HG02870 (cell line): ENCODE measurements at regions not wholly inside any gene's neighbourhood (a gene's known extent, or its start where the extent isn't known, plus 50 kb on each side); places are given as distances from the start of the nearest gene placed in this dataset.

Experiments used
- ATAC-seq: cut with Tn5 transposase; IDR thresholded peaks from one replicate; pipeline ENCODE4 v1.9.1; 2021; ENCODE audit warnings: mild to moderate bottlenecking, moderate library complexity; ENCODE audit not compliant: unreplicated experiment

- ATAC-seq = no peak
Observed at GRCh38 chr20:39857187-39857586, 831.8 kb downstream of the MAFB start.

- ATAC-seq = no peak
Observed at GRCh38 chr20:39855799-39856198, 833.2 kb downstream of the MAFB start.

DNA sequence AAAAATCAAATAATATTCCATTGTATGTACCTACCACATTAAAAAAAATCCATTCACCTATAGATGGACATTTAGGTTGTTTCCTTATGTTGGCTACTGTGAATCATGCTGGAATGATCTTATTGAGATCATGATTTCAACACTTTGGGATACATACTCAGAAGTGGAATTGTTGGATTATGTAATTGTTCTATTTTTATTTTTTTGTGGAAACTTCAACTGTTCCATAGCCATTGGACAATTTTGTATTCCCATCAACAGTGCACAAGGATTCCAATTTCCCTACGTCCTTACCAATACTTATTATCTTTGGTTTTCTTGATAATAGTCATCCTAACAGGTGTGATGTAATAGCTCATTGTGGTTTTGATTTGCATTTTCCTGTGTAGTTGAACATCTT, 834.0 kb downstream of the MAFB start:
- no peak for ATAC-seq

DNA sequence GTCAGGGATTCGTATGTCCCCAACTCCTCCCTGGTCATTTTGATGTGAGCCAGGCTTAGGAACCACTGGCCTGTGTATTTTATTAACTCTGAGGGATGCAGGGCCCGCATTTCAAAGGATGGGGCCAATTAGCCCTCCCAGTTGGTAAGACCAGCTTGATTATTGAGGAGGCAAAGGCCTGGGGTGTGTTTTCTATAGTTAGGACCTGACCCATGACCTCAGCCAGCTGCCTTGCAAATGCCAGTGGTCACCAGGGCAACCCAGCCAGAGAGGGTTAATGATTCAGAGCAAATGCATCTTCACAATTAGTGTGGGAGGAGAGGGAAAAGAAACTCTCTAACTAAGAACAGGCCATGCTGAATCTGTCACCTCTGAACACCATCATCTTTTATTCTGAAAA, 835.4 kb downstream of the MAFB start:
- no peak for ATAC-seq

- no peak for ATAC-seq
Observed at GRCh38 chr20:39853050-39853449, 836.0 kb downstream of the MAFB start.

DNA sequence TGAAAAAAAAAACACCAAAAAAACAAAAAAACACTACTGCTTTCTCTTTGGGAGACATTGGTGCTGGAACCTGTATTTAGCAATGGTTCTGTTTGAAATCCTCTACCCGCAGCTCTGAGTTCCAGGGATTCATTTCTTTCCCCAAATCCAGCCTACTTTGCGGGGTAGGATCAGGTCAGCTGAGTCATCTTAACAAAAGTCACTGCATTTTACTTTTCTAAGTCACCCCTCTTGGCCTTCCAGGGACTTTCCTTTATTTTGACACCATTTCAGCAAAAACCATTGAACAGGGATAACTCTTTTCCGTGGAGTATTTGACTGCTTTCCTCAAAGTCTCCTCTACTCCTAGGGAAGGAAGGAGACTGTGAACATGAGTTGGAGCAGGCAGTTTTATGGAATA, 837.6 kb downstream of the MAFB start:
- no peak for ATAC-seq

DNA sequence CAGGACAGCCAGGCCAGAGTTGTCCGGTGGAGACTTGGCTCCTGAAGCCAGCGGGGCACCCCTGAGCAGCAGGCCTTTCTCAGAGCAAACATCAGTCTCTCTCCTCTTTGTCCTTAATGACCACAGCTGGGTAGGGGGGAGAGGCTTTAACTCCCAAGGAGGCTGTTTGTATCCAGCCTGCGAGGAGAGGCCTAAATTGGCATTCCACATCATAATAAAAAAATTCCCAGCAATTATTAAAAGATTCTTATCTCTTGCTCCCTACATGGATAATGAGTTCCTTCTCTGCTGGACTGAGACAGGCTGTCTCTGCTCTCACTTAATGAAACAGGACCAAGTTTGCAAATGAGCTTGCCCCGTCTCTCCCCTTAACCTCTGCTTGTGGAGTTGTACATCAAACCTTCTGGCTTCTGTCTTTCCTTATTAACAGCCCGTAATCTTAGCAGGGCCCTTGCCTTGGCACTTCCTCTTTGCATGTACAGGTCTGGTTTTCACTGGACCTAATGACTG, 838.2 kb downstream of the MAFB start:
- no peak for ATAC-seq

DNA sequence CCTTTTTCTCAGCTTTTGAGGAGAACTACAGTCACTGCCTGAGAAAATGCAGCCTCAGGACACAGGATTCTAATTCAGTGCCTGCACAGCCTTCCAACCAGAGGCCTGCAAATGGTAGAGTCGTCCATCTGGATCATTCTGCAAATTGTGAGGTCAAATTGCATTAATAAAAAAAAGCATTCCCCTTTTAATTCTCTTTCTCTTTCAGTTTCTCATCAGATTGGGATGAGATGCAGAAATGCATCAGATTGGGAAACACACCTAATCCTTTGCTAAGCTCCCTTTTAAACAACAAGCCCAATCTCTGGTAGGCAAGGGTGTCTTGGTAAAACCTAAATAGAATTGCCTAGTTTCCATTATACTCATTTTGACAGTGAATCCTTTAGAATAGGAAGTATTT, 838.8 kb downstream of the MAFB start:
- ATAC-seq = no peak

- ATAC-seq = no peak
Observed at GRCh38 chr20:39849664-39850063, 839.4 kb downstream of the MAFB start.

- ATAC-seq = no peak
Observed at GRCh38 chr20:39849171-39849570, 839.9 kb downstream of the MAFB start.

- ATAC-seq = no peak
Observed at GRCh38 chr20:39839399-39840119, 849.5 kb downstream of the MAFB start.

GRCh38 chr20:39837561-39837960, 851.5 kb downstream of the MAFB start:
- ATAC-seq = no peak

DNA sequence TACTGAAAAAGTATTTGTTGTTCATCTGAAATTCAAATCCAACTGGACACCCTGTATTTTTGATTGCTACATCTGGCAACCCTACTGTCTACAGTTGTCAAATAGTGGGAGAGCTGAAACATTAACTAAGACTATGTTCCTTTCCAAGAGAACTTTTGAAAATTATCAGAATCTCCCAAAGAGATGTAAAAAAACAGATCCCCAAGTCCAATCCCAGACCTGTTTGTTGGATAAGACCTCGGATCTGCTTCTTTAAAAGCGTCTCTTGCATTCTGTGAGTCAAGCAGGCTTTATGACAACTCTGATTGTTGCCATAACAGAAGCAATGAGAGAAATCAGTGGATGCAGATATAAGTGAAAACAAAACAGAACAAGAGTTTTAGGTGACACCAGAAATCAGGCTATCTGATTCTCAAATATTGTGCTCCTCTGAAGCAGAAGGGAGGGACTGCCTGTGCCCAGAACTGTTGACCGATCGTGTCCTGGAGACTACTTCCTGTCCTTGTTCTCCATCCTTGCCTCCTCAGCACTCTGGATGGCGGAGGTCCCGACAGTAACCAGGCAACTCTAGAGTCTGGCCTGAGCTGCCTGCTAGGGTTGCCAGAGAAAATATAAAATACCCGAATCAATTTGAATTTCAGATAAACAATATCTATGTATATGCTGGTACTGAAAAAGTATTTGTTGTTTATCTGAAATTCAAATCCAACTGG, 853.8 kb downstream of the MAFB start:
- no peak for ATAC-seq

DNA sequence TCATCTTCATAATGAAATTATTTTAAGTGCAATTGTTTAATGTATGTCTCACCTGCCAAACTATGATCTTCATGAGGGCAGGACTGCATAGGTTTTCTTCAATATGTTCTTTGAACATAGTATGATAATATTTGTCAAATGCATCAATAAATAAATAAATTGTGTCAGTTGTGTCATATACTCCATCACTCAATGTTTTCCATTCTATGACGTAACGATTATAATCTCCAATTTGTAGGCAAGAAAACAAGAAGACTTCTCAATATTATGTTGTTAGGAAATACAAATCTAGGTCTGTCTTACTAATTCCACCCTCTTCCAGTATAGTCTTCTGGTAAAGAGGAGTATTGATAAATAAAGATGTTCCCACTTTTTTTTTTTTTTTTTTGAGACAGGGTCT, 858.1 kb downstream of the MAFB start:
- ATAC-seq = no peak

- ATAC-seq = peak; percentile 86
Observed at GRCh38 chr20:39829661-39830060, 859.4 kb downstream of the MAFB start.

DNA sequence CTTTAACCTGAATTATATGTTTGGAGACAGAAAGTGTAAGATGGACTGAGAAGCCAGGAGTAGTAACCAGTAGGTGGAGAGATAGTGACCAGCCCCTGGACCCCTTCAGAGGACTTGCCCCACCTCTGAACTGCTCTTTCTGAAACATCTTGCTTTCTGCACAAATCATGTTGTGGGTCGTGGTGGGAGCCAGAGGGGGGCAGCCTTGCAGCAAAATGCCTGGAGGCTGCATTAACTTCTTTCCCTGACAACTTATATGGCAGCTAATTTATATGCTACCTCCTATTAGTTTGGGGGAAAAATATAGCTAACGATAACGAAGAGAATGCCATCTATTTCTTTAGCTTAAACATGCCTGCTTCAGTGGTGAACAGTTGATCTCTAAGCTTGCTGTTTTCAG, 859.8 kb downstream of the MAFB start:
- peak; percentile 12 for ATAC-seq

DNA sequence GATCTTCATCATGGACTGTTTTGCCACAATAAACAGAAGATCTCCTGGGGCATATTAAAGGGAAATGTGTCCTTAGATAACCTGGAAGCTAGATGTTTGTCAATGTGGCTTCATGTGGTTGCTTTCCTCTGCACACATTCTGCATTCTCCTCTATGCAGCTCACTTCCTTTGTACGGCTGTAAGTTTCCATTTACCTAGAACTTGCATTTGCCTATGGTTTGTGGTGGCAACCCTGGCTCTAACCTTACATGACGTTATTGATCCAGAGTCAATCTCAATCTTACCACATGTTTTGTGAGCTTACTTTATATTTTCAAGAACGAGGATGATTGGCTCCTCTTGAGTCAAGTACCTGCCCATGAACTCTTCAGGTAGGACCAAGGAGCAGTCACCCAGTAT, 863.1 kb downstream of the MAFB start:
- ATAC-seq = peak; percentile 53

GRCh38 chr20:39825524-39825923, 863.4 kb downstream of the DHX35 start:
- ATAC-seq = no peak

- ATAC-seq = no peak
Observed at GRCh38 chr20:39823224-39823623, 861.1 kb downstream of the DHX35 start.

DNA sequence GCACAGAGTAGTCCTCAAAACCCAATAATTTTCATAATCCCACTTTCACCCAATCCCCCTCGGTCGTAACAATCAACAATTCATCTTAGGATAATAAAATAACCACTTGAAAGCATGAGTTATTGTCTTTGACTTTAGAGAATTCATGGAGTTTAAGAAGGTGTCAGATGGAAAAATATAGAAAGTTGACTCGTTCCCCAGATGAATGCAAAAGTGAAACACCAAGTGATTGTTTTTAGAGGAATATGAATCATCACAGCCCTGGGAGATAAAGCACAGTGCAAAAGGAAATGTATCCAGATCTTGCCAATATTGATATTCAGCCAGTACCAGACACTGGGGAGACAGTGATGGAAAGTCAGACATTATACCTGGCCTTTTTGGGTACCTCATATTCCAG, 860.5 kb downstream of the DHX35 start:
- ATAC-seq = no peak

DNA sequence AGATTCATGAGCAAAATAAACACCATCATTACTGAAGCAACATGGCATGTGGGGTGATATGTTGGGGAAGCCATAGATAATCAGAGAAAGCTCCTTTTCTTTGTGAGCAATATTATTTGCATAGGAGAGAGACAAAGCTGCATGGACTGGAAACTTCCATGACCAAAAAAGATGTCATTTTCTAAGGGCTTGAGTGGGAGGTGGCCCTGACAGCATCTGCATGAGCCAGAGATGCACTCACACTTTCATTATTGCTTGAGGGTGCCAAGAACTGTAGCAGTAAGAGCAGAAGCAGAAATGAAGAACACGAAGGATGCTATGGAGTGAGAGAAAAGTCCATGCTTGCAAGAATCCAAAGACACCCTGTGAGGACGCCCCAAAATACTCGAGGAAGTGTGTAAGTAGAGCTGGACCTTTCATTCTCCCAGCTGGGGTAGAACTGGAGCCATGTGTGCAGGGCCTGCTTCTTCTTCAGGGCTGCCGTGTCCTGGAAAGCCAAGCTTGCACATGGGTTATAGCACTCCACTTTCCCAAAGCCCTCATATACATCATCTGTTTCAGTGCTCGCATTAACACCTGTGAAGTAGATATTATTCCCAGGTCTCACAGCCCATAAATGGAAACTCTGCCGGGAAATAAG, 851.2 kb downstream of the DHX35 start:
- no peak for ATAC-seq

GRCh38 chr20:39812116-39812515, 850.0 kb downstream of the DHX35 start:
- no peak for ATAC-seq
